Liver (tissue), 8 donors: ENCODE measurements at regions not wholly inside any gene's neighbourhood (a gene's known extent, or its start where the extent isn't known, plus 50 kb on each side); places are given as distances from the start of the nearest gene placed in this dataset.

ENCODE experiments used
- DNase-seq: peaks from one replicate; pipeline ENCODE4 v3.0.0-alpha.2; 2017; ENCODE audit warnings: low spot score
- H3K27ac ChIP-seq, 2 donors: one replicate each; pipeline ENCODE4 v1.7.0; 2013; ENCODE audit warnings: inconsistent platforms in 2 of 2, low read length in 2 of 2, control low read depth in 1 of 2, low read depth in 1 of 2, mild to moderate bottlenecking in 1 of 2
- H3K27me3 ChIP-seq, 4 donors: one replicate each; pipeline versions ENCODE4 v1.6.1 to v1.7.0; 2013; ENCODE audit warnings: low read length in 3 of 4, inconsistent platforms in 1 of 4, mild to moderate bottlenecking in 1 of 4, moderate library complexity in 1 of 4; ENCODE audit not compliant: control insufficient read depth in 4 of 4, insufficient read depth in 4 of 4
- H3K36me3 ChIP-seq, 4 donors: one replicate each; pipeline versions ENCODE4 v1.6.1 to v1.7.0; 2013; ENCODE audit warnings: low read length in 3 of 4, mild to moderate bottlenecking in 3 of 4, low read depth in 1 of 4, moderate library complexity in 1 of 4; ENCODE audit not compliant: control insufficient read depth in 4 of 4, insufficient read depth in 3 of 4
- H3K4me1 ChIP-seq, 4 donors: one replicate each; pipeline versions ENCODE4 v1.6.1 to v1.7.0; 2013; ENCODE audit warnings: low read length in 3 of 4, mild to moderate bottlenecking in 3 of 4, moderate library complexity in 1 of 4; ENCODE audit not compliant: control insufficient read depth in 4 of 4, insufficient read depth in 4 of 4
- H3K4me3 ChIP-seq, 3 donors: one replicate each; pipeline versions ENCODE4 v1.6.1 to v1.7.0; 2013; ENCODE audit warnings: low read length in 3 of 3, control low read depth in 1 of 3, low read depth in 1 of 3, mild to moderate bottlenecking in 1 of 3
- H3K9ac ChIP-seq, 2 donors: one replicate each; pipeline ENCODE4 v1.7.0; 2013; ENCODE audit warnings: low read length in 2 of 2, mild to moderate bottlenecking in 2 of 2, moderate library complexity in 2 of 2, control low read depth in 1 of 2, low read depth in 1 of 2
- H3K9me3 ChIP-seq, 4 donors: one replicate each; pipeline versions ENCODE4 v1.6.1 to v1.7.0; 2013; ENCODE audit warnings: low read length in 3 of 4; ENCODE audit not compliant: control insufficient read depth in 4 of 4
- ATF3 ChIP-seq: IDR thresholded peaks from 2 replicates; pipeline ENCODE4 v1.6.1; 2016; ENCODE audit warnings: antibody characterized with exemption
- CTCF ChIP-seq: fragments of 150-350 bp; IDR thresholded peaks from 2 replicates; pipeline ENCODE4 v1.5.1; 2017; ENCODE audit warnings: improper control_type of control experiment, low read depth, low read length; ENCODE audit not compliant: missing input control
- EGR1 ChIP-seq, 2 donors: IDR thresholded peaks; 2 replicates each; pipeline ENCODE4 v1.6.1; 2016 to 2018; ENCODE audit warnings: antibody characterized with exemption in 2 of 2, low read depth in 2 of 2
- FOXA1 ChIP-seq: IDR thresholded peaks from 2 replicates; pipeline ENCODE4 v1.6.1; 2016; ENCODE audit warnings: antibody characterized with exemption
- FOXA2 ChIP-seq: IDR thresholded peaks from 2 replicates; pipeline ENCODE4 v1.6.1; 2016; ENCODE audit warnings: antibody characterized with exemption
- GABPA ChIP-seq, 2 donors: IDR thresholded peaks in 1 of 2; conservative IDR thresholded peaks in 1 of 2; 2 replicates each; pipeline ENCODE4 v1.6.1; 2016; ENCODE audit warnings: antibody characterized with exemption in 2 of 2, mild to moderate bottlenecking in 1 of 2, moderate library complexity in 1 of 2
- HNF4A ChIP-seq, 2 donors: conservative IDR thresholded peaks; 2 replicates each; pipeline ENCODE4 v1.6.1; 2016; ENCODE audit warnings: antibody characterized with exemption in 2 of 2, mild to moderate bottlenecking in 2 of 2
- JUND ChIP-seq, 2 donors: IDR thresholded peaks; 2 replicates each; pipeline ENCODE4 v1.6.1; 2016; ENCODE audit warnings: antibody characterized with exemption in 2 of 2
- TAF1 ChIP-seq: conservative IDR thresholded peaks from 2 replicates; pipeline ENCODE4 v1.6.1; 2016; ENCODE audit warnings: antibody characterized with exemption, mild to moderate bottlenecking
- WGBS: extraction: QIAGEN DNeasy Blood & Tissue Kit; methylation state at CpG from one replicate; pipeline ENCODE4 v1.1.7; 2013; 5-methylcytosine and 5-hydroxymethylcytosine counted together
- donor health status: healthy.
- donor health status: healthy.
- donor health status: healthy.
- donor health status: healthy.
- donor health status: healthy.

GRCh38 chr10:25084447-25084846, 68.0 kb downstream of the THNSL1 start:
- Histone ChIP-seq H3K27ac (no peak overlapping the region), H3K36me3 (no peaks in the 10 kb centered on the region), H3K9ac (no peak overlapping the region), H3K4me1 (peaks cover 0 to 15% (median 3%) of the 10 kb centered on the region in 4 donors), H3K4me3 (no peak overlapping the region), H3K27me3 (no peaks in the 10 kb centered on the region), H3K9me3 (no peaks in the 10 kb centered on the region)
- TF ChIP-seq ATF3 = no peak
- no peak for TF ChIP-seq CTCF
- no peak for TF ChIP-seq FOXA2
- no peak for TF ChIP-seq JUND (IDR thresholded peaks at IDR 0.05)
- TF ChIP-seq TAF1 = no peak
- no peak for TF ChIP-seq EGR1 (IDR thresholded peaks at IDR 0.05; ENCODE audit: low read depth in 2 of 2)
- TF ChIP-seq HNF4A (conservative IDR thresholded peaks at IDR 0.05) = no peak
- no peak for TF ChIP-seq GABPA (IDR thresholded peaks at IDR 0.05 in 1 of 2, conservative IDR thresholded peaks at IDR 0.05 in 1 of 2)
- WGBS = 98% methylated on average over 3 of the region's 3 CpGs
- no peak for DNase-seq

- no peak overlapping the region for H3K27ac ChIP-seq
- no peaks in the 10 kb centered on the region for H3K27me3 ChIP-seq
- no peak overlapping the region for H3K4me3 ChIP-seq
- H3K36me3 ChIP-seq = no peaks in the 10 kb centered on the region
- H3K9me3 ChIP-seq = peaks cover 0 to 5% (median 2%) of the 10 kb centered on the region in 4 donors
- no peaks in the 10 kb centered on the region for H3K4me1 ChIP-seq
- DNase-seq = no peak
- no peak for TF ChIP-seq CTCF
- no peak for TF ChIP-seq HNF4A (conservative IDR thresholded peaks at IDR 0.05)
- H3K9ac ChIP-seq = no peak overlapping the region
Measured at GRCh38 chr10:25094590-25094989, 78.2 kb downstream of the THNSL1 start.

- Histone ChIP-seq H3K4me1 (no peaks in the 10 kb centered on the region), H3K27ac (no peak overlapping the region), H3K9me3 (peaks cover 0 to 5% (median 2%) of the 10 kb centered on the region in 4 donors), H3K27me3 (no peaks in the 10 kb centered on the region), H3K4me3 (no peak overlapping the region), H3K36me3 (no peaks in the 10 kb centered on the region), H3K9ac (no peak overlapping the region)
- TF ChIP-seq TAF1 (no peak), FOXA1 (no peak)
- DNase-seq = no peak
- WGBS = 94% methylated on average over 7 of the region's 7 CpGs
Measured at GRCh38 chr10:25097669-25098411, 77.0 kb upstream of the GPR158 start.
